ENCODE measurements at regions not wholly inside any gene's neighbourhood (a gene's known extent, or its start where the extent isn't known, plus 50 kb on each side); places are given as distances from the start of the nearest gene placed in this dataset.

DNA sequence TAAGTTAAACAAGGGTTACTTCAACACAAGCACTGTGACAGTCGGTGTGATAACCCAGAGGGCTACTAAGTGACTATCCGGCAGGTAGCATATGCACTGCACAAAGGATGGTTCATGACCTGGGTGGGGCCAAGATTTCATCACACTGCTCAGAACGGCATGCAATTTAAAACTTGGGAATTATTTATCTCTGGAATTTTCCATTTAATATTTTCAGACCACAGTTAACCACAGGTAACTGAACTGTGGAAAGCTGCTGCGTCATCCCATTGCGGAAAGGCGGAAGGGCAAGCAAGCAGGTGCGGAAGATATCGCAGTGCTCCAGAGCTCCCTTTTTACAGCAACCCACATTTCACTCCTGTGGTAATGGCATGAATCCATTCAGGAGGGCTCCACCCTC lies 540.8 kb downstream of the INSC start:
- H3K4me1 ChIP-seq (ENCODE audit: insufficient read depth, low read length, poor library complexity, severe bottlenecking), result no peaks in the 10 kb centered on the region

GRCh38 chr11:15657264-15657663 lies 542.5 kb downstream of the INSC start:
- TF ChIP-seq, protein P1, sequence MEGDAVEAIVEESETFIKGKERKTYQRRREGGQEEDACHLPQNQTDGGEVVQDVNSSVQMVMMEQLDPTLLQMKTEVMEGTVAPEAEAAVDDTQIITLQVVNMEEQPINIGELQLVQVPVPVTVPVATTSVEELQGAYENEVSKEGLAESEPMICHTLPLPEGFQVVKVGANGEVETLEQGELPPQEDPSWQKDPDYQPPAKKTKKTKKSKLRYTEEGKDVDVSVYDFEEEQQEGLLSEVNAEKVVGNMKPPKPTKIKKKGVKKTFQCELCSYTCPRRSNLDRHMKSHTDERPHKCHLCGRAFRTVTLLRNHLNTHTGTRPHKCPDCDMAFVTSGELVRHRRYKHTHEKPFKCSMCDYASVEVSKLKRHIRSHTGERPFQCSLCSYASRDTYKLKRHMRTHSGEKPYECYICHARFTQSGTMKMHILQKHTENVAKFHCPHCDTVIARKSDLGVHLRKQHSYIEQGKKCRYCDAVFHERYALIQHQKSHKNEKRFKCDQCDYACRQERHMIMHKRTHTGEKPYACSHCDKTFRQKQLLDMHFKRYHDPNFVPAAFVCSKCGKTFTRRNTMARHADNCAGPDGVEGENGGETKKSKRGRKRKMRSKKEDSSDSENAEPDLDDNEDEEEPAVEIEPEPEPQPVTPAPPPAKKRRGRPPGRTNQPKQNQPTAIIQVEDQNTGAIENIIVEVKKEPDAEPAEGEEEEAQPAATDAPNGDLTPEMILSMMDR (conservative IDR thresholded peaks at IDR 0.05; ENCODE audit: low read length), result no peak
- TF ChIP-seq EZH2phosphoT487 (IDR thresholded peaks at IDR 0.05; ENCODE audit: borderline replicate concordance), result no peak
- no peaks in the 10 kb centered on the region for H3K4me1 ChIP-seq (ENCODE audit: insufficient read depth, low read length, poor library complexity, severe bottlenecking)
- no peaks in the 10 kb centered on the region for H4K20me1 ChIP-seq (ENCODE audit: insufficient read depth, low read length, poor library complexity, severe bottlenecking)
- no peaks in the 10 kb centered on the region for H3K79me2 ChIP-seq (ENCODE audit: insufficient read depth, low read length)
- H3F3A ChIP-seq (ENCODE audit: low read depth), result no peaks in the 10 kb centered on the region
- H3K36me3 ChIP-seq (ENCODE audit: insufficient read depth, low read length), result no peaks in the 10 kb centered on the region
- H3K9me2 ChIP-seq (replicated peaks; ENCODE audit: low read depth, low read length), result no peaks in the 10 kb centered on the region; the same call in 1 of the 2 replicates
- no peaks in the 10 kb centered on the region for H3K9me3 ChIP-seq (ENCODE audit: insufficient read depth, low read depth, low read length)
- H3K27me3 ChIP-seq (ENCODE audit: insufficient read depth, low read length, poor library complexity, severe bottlenecking), result no peaks in the 10 kb centered on the region
- H2AFZ ChIP-seq (ENCODE audit: low read length), result no peak overlapping the region
- no peak overlapping the region for H3K4me3 ChIP-seq (ENCODE audit: low read length, poor library complexity, severe bottlenecking)
- H3K9ac ChIP-seq (ENCODE audit: low read depth, low read length, poor library complexity, severe bottlenecking), result no peak overlapping the region
- H3K4me2 ChIP-seq (ENCODE audit: low read depth, low read length, poor library complexity, severe bottlenecking), result no peak overlapping the region

More for the DNA sequence above, 540.8 kb downstream of the INSC start:
- Histone ChIP-seq H3K4me3 (ENCODE audit: low read length, poor library complexity, severe bottlenecking) (no peak overlapping the region), H3K27me3 (ENCODE audit: insufficient read depth, low read length, poor library complexity, severe bottlenecking) (no peaks in the 10 kb centered on the region), H3K79me2 (ENCODE audit: insufficient read depth, low read length) (no peaks in the 10 kb centered on the region), H2AFZ (ENCODE audit: low read length) (no peak overlapping the region), H3K9me2 (replicated peaks; ENCODE audit: low read depth, low read length) (no peaks in the 10 kb centered on the region; the same call in 1 of the 2 replicates), H3K9ac (ENCODE audit: low read depth, low read length, poor library complexity, severe bottlenecking) (no peak overlapping the region), H4K20me1 (ENCODE audit: insufficient read depth, low read length, poor library complexity, severe bottlenecking) (no peaks in the 10 kb centered on the region), H3K36me3 (ENCODE audit: insufficient read depth, low read length) (no peaks in the 10 kb centered on the region), H3K9me3 (ENCODE audit: insufficient read depth, low read depth, low read length) (no peaks in the 10 kb centered on the region), H3K4me2 (ENCODE audit: low read depth, low read length, poor library complexity, severe bottlenecking) (no peak overlapping the region), H3F3A (ENCODE audit: low read depth) (no peaks in the 10 kb centered on the region)
- no peak for TF ChIP-seq EZH2phosphoT487 (IDR thresholded peaks at IDR 0.05; ENCODE audit: borderline replicate concordance)
- TF ChIP-seq, protein P1 (conservative IDR thresholded peaks at IDR 0.05; ENCODE audit: low read length), result no peak

DNA sequence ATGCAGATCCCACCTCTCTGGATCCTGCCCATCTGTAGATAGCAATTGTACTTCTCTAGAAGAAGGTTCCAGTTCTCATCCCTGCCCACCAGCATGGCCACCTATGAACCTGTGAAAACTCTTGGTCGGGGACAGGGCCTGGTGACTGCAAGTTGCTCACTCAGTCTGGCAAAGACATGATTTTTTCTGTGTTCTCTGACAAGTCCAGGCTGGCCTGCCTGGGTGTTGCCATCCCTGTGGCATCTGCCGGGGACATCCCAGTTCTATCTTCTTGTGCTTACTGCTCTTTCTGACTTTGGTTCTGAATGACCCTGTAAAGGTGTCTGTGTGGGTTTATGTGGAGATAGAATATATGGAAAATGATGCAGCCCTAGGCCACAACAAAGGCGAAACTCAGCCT lies 545.8 kb downstream of the INSC start:
- H3F3A ChIP-seq (ENCODE audit: low read depth), result no peaks in the 10 kb centered on the region
- H3K9me2 ChIP-seq (replicated peaks; ENCODE audit: low read depth, low read length), result no peaks in the 10 kb centered on the region; the same call in 1 of the 2 replicates
- no peaks in the 10 kb centered on the region for H3K79me2 ChIP-seq (ENCODE audit: insufficient read depth, low read length)
- H3K9me3 ChIP-seq (ENCODE audit: insufficient read depth, low read depth, low read length), result no peaks in the 10 kb centered on the region
- H3K4me2 ChIP-seq (ENCODE audit: low read depth, low read length, poor library complexity, severe bottlenecking), result no peak overlapping the region
- H3K9ac ChIP-seq (ENCODE audit: low read depth, low read length, poor library complexity, severe bottlenecking), result no peak overlapping the region
- no peak for TF ChIP-seq EZH2phosphoT487 (IDR thresholded peaks at IDR 0.05; ENCODE audit: borderline replicate concordance)
- TF ChIP-seq, protein P1 (conservative IDR thresholded peaks at IDR 0.05; ENCODE audit: low read length), result no peak
- no peaks in the 10 kb centered on the region for H3K36me3 ChIP-seq (ENCODE audit: insufficient read depth, low read length)
- H2AFZ ChIP-seq (ENCODE audit: low read length), result no peak overlapping the region
- H3K27me3 ChIP-seq (ENCODE audit: insufficient read depth, low read length, poor library complexity, severe bottlenecking), result no peaks in the 10 kb centered on the region
- H3K4me1 ChIP-seq (ENCODE audit: insufficient read depth, low read length, poor library complexity, severe bottlenecking), result no peaks in the 10 kb centered on the region
- H3K4me3 ChIP-seq (ENCODE audit: low read length, poor library complexity, severe bottlenecking), result no peak overlapping the region
- no peaks in the 10 kb centered on the region for H4K20me1 ChIP-seq (ENCODE audit: insufficient read depth, low read length, poor library complexity, severe bottlenecking)
